GM19452 (cell line): ENCODE measurements at regions not wholly inside any gene's neighbourhood (a gene's known extent, or its start where the extent isn't known, plus 50 kb on each side); places are given as distances from the start of the nearest gene placed in this dataset.

Source experiments
- ATAC-seq: cut with Tn5 transposase; IDR thresholded peaks from one replicate; pipeline ENCODE4 v1.9.1; 2021; ENCODE audit not compliant: unreplicated experiment

- no peak for ATAC-seq
Measured at GRCh38 chr7:84553711-84554110, 359.1 kb upstream of the SEMA3A start.

DNA sequence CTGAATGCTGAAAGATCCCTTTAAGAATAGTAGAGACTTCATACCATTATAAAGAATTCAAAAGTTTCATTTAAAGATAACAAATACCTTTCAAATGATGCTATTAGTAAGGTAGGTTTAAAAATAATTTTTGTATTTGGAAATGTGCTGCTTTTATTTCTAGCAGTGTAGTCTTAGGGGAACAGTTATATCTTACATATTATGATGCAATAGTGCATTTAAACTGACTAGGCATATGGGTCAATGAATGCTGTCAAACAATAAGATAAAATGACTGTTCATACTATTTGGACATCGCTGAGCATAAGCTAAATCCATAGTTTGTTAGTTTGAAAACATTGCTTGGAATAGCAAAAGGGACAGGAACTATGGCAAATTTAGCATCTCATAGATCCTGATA is 354.8 kb upstream of the SEMA3A start:
- no peak for ATAC-seq

DNA sequence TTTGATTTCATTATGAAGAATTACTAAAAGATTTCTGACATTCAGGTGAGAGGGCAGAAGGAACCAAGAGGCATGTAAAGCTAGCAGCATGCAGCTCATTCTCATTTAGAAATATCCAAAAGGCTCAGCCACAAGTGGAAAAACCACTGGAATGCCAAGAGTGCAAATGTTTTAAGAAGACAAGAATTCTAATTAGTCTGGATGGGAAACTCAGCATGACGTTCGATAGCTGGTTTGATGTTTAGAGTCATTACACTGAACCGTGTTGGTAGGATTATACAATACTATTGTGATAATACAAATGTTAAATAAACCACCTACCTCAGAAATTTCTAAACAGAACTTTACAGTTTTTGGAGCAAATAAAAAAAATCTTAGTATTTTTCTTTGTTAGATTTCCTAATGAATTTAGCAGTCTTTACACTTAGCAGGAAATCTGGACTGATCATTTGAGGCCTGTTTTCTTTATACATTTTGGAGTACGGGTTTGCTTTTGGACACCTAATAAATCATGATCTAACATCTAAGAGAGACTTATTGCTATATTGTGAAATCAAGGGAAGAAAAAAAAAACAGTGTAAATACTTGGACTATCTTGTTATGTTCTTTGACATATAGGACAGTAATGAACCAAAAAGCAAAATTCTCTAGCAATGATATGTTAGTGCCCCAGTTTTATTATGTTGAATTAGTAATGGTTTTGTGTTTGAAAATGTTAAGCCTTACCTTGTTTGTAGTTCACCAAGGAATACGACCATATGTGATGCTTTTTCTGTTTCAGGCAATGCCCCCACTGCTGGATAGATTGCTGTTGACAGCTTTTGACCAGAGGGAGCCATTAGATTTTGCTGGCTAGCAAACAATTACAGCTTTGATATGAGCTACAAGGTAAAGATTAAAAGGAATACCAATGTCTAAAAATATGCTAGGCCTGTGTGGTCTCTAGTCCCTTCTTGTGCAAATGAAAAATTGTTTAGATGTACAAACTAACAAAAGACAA is 354.1 kb upstream of the SEMA3A start:
- ATAC-seq: no peak

GRCh38 chr7:84547331-84547730 is 352.7 kb upstream of the SEMA3A start:
- ATAC-seq: no peak

DNA sequence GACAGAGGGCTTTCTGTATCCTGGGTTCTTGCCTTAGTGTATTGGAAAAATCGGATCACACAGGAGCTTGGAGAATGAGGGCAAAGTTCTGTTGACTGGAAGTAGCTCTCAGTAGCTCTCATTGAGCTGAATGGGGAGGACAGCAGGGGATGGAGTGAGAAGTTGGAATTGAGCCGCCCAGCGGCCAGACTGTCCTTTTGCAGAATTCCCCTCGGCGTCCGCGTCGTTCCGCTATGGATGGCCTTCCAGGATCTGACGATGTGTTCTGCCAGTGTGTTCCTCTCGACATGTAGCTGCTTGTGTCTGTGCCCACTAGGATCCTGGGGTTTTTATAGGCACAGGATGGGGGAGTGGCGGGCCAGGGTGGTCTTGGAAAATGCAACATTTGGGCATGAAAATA is 351.8 kb upstream of the SEMA3A start:
- ATAC-seq: no peak

- ATAC-seq: no peak
Measured at GRCh38 chr7:84538268-84538667, 343.7 kb upstream of the SEMA3A start.

GRCh38 chr7:84536271-84536870 is 341.8 kb upstream of the SEMA3A start:
- ATAC-seq: no peak

DNA sequence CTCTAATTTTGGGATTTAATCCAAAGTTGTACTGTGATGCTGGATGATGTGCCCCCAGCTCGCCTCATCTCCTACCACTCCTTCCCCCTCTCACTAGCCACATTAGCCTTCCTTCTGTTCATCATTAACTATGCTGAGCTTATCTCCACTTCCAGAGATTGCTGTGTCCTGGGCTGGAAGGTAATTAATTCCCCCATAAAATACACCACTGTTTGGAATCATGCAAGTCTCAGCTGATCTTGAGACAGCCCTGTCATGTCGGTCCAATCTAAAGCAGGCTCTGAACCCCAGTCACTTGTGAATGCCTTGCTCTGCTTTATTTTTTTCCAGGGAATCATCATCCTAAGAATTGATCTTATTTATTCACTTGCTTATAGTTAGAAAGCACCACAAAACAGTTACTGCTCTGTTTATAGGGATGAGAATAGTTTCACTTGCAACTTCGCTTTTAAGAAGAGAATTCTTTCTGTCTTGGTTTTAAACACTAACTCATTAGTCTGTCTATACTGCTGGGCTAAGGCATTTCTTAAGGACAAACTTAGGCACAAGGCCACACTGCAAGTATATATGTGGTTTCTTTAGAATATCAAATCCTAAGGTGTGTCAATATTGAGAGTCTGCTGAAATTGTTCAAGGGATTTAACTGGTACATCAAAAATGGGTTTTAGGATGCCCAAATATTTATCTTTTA is 341.1 kb upstream of the SEMA3A start:
- ATAC-seq: no peak

DNA sequence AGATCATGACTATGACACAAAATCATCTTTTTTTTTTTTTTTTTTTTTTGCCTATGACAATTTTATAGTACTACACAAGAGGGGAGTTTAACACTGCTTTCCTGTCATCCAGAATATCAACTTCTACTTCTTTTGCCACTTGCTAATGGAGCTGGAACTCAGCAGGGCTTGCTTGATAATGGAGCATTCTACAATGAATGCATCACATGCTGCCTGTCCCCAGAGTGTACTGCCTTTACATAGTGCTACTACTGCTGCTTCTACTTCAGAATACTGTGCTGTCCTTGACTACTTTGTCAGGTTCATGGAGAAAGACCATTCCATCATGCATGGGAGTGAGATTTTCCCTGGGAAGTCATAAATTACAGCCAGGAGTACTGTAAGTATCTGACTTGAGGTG is 338.6 kb upstream of the SEMA3A start:
- ATAC-seq: no peak

DNA sequence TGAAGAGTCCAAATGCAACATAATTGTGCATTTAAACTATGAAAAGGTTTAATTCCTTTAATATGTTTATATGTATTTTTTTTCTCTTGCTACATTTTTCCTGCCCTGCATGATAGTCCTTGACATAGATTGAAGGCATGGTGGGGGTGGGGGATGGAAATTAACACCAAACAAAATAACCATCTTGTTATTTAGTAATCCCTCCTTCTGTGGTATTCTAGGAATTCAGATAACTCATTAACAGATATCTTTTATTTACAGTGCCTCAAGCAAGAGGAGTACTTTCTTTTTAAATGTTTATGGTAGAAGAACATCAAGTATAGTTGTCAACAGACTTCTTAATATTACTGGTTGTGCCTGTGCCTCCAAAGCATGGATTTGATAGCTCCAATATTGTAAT is 337.6 kb upstream of the SEMA3A start:
- ATAC-seq: no peak

- no peak for ATAC-seq
Measured at GRCh38 chr7:84529480-84530205, 335.1 kb upstream of the SEMA3A start.

DNA sequence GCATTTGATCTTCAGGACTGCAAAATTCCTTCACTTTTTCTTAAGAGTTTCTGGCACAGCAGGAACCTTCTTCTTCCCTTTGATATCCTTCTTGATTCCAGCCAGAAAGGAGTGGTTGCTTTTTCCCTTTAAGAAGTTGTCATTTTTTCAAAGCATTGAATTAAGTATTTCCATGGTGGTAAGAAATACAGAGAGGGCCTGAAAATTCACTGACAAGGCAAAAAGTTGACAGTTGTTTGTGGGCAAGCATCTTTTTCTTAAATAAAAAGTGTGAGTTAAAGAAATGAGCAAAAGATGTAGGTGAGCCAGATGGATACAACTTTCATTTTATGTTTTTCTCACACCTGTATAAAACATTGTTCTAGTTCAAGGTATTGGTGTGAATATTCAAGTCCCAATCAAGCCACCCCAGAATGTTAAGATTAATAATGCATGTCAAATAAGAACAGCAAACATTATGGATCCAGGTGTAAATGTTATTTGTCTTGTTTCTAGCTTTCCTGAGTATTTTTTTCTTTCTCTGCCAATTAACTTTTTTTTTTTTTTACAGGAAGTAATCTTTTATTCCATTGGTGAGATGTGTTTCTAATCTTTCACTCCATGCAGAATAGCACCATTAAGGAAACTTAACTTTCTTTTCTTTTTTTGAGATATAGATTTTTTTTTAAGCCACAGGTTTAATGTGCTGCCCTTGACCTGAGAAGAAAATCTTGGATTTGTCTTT is 334.3 kb upstream of the SEMA3A start:
- no peak for ATAC-seq

DNA sequence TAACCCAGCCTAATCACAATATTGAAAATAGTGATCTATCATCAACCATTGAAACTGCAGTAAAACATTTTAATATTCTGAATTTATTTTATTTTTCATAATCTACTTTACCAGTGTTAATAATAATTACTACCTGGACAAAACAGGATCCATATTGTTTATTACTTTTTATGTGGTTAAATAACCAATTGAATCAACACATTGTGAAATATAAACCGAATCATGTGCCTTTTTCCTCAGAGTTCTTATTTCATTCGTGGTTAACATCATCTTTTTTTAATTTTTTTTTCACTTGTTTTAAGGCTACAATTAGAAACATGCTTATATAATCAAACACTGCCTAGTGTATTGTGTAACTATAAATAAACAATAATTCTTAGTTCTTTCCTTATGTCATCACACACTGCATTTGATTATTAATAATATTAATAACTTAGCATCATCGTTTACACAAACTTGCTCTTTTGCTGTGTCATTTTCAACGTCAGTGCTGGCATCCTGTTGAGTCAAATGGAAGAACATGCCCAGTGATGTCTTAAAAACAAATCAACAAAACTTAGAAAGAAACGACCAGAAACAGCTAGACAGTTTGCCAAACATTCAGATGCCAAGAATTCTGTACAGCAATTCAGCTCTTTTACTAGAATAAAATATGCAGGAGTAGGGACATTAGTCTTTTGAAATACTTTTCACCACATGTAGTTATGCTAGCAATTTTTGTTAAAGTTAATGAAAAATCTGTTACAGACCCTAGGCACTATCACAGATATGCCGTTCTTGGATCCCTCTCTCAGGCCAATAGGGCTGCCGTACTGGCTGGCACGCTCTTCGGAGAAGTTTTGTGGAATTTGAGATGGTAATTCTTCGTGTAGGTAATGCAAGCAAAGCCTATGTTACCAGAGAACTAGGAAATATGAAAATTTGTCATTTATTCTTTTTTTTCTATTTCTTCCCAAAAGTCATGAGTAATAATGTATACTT is 330.4 kb upstream of the SEMA3A start:
- ATAC-seq: no peak

DNA sequence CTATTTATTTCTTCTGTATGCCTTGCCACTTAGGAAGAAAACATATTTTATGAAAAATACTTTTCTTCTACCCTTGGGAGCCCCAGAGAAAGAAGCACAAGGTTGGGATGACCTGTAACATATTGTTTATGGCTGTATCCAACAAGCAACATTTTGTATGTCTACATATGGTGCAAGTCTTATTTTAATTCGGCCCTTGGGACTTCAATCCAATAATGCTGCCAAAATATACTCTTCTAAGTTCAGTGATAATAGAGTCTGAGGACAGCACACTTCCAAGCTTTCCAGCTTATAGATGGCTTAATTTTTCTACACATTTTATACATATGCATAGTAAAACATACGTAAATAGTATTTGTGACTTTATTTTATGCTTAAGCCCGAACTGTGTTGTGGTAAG is 318.5 kb upstream of the SEMA3A start:
- ATAC-seq: no peak

- ATAC-seq: no peak
Measured at GRCh38 chr7:84512055-84512454, 317.5 kb upstream of the SEMA3A start.

GRCh38 chr7:84510505-84510904 is 315.9 kb upstream of the SEMA3A start:
- ATAC-seq: no peak

GRCh38 chr7:84509522-84509921 is 314.9 kb upstream of the SEMA3A start:
- no peak for ATAC-seq

DNA sequence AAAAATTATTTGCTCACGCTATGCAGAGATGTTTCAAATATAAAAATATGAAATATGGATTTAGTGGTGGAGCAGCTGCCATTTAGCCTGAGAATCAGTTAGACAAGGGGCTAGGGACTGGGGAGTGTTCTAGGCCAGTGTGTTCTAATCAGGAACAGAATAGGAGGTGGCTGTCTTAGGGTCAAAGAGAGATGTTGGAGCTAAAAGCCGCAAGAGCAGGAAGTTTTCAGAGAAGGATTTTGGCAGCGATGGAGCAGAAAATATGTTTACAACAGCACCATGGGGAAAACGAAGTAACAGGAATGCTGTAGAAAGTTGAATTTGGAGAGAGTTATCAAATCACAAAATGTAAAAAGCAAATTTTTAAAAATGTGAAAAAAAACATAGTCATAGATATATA is 314.0 kb upstream of the SEMA3A start:
- ATAC-seq: no peak

GRCh38 chr7:84507529-84507928 is 312.9 kb upstream of the SEMA3A start:
- ATAC-seq: no peak
